Activated CD4-positive, alpha-beta memory T cell treated with anti-CD3 and anti-CD28 coated beads, Interleukin-2, amount 10 ng/mL, durations not matched to agents 7 days and 5 days (primary cell): ENCODE measurements at regions not wholly inside any gene's neighbourhood (a gene's known extent, or its start where the extent isn't known, plus 50 kb on each side); places are given as distances from the start of the nearest gene placed in this dataset.

ENCODE experiments used
- CTCF ChIA-PET: fragments of 350-600 bp; sonication (Branson Sonifier 250); formaldehyde crosslinking; loops from one replicate; lab custom pipeline; 2021; ENCODE audit warnings: antibody characterized with exemption, inconsistent platforms; lab: Charles Lee
- POLR2A ChIA-PET: fragments of 350-600 bp; sonication (Branson Sonifier 250); formaldehyde crosslinking; loops from one replicate; lab custom pipeline; 2021; ENCODE audit warnings: antibody characterized with exemption; lab: Charles Lee
- DNase-seq: peaks from one replicate; pipeline ENCODE4 v3.0.0-alpha.2; 2020
- H3K27ac Mint-ChIP-seq: one replicate; pipeline ENCODE4 v1.8.0; 2021; ENCODE audit warnings: mild to moderate bottlenecking, mixed read lengths
- H3K27me3 Mint-ChIP-seq: one replicate; pipeline ENCODE4 v1.8.0; 2021; ENCODE audit warnings: mixed read lengths
- H3K36me3 Mint-ChIP-seq: one replicate; pipeline ENCODE4 v1.8.0; 2021; ENCODE audit warnings: low read depth, mixed read lengths
- H3K4me1 Mint-ChIP-seq: one replicate; pipeline ENCODE4 v1.8.0; 2021; ENCODE audit warnings: mixed read lengths
- H3K4me3 Mint-ChIP-seq: one replicate; pipeline ENCODE4 v1.8.0; 2021; ENCODE audit warnings: mild to moderate bottlenecking, mixed read lengths
- H3K9me3 Mint-ChIP-seq: one replicate; pipeline ENCODE4 v1.8.0; 2021; ENCODE audit warnings: mixed read lengths

DNA sequence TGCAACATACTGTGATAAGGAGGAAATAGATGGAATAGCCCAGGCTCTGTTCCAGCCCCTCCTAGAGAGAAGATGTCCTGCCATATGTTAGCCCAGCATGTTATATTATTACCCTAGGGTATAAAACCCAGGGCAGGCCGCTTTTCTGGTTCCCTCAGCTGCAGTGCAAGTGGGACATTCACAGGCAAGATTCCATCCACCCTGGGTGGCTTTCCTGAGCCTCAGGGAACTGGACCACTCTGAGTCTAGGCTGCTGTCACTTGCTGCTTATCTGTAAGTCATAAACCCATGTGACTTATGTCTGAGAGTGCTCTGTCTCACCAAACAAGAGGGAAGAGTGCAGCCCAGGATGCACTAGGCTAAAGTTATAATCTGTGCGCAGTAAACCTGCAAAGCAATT lies 413.2 kb downstream of the MZT1 start:
- H3K9me3 Mint-ChIP-seq, result peaks cover 2% of the 10 kb centered on the region
- H3K27me3 Mint-ChIP-seq, result no peaks in the 10 kb centered on the region
- POLR2A ChIA-PET, result no interaction called here
- CTCF ChIA-PET, result no interaction called here
- H3K36me3 Mint-ChIP-seq, result no peaks in the 10 kb centered on the region
- DNase-seq, result no peak
- H3K4me1 Mint-ChIP-seq, result no peaks in the 10 kb centered on the region
- no peak overlapping the region for H3K27ac Mint-ChIP-seq
- H3K4me3 Mint-ChIP-seq, result no peak overlapping the region

DNA sequence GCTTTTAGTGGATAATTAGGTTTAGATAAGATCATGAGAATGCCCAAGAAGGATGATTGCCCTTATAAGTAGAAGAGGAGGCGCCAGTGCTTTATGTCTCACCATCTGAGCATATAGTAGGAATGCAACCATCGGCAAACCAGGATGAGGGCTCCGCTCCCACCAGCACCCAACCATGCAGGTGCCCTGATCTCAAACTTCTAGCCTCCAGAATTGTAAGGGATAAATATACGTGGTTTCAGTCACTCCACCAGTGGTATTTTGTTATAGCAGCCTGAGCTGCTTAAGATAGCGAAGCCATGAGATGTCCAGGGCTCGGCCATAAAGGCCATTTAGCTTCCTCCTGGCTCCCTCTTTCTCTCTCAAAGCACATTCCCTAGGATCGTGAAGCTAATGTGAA lies 413.9 kb downstream of the MZT1 start:
- no peak overlapping the region for H3K27ac Mint-ChIP-seq
- POLR2A ChIA-PET, result no interaction called here

DNA sequence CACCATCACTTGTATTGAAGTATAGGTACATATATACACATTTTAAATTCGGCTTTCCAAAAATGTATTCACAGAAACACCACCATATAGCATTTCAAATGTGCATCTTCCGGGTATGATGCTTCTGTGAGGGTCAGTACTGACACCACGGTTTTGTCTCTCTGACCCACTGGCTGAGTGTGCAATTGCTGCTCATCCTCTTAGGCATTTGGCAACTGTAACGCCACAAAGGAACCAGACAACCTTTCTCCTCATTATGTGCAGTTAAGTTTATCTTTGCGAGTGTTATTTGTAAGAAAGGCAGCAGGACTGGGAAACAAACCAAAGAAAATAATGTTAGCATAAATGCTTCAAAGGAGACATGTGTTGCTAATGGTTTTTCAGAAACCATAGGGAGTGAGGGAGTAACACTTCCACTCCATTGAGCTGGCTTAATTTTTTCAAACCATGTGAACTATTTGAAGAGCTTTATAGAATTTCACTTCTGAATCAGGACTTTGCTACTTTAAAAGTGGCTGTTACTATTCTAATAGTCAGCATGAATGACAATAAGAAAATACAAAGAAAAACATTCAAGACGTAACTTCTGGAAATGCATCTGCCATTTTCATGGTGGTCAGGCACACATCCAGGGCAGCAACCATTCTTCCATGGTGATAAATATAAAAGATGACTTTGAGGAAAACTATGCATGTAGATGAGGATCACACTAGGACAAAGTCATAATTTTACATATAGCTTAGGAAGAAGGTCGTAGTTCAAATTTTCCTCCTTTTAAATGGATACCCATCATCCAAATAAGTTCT lies 423.3 kb downstream of the MZT1 start:
- Mint-ChIP-seq H3K36me3 (no peaks in the 10 kb centered on the region), H3K27ac (no peak overlapping the region), H3K9me3 (no peaks in the 10 kb centered on the region), H3K4me1 (no peaks in the 10 kb centered on the region), H3K4me3 (no peak overlapping the region), H3K27me3 (no peaks in the 10 kb centered on the region)
- ChIA-PET POLR2A (no interaction called here), CTCF (no interaction called here)
- DNase-seq, result no peak

More for the DNA sequence above, 413.9 kb downstream of the MZT1 start:
- Mint-ChIP-seq H3K36me3 (no peaks in the 10 kb centered on the region), H3K4me1 (no peaks in the 10 kb centered on the region), H3K9me3 (peaks cover 2% of the 10 kb centered on the region), H3K4me3 (no peak overlapping the region), H3K27me3 (no peaks in the 10 kb centered on the region)
- DNase-seq, result no peak
- CTCF ChIA-PET, result no interaction called here

DNA sequence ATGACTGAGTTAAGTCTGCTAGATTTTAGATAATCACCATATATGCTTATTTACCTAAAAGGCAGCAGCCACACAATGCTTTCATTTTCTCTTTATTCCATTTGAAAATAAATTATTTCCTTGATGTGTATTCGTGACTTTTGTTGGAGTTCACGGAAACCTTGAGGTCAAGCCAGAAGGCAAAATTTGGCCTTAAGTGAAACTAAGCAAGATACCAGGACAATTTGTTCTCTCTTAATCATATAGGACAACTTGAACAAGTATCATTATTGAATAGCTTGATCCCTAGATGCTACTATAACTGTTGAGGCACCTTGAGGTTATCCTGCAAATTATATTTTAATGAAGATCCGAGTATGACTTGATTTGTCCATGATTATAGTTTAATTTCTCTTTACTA lies 429.2 kb upstream of the DACH1 start:
- Mint-ChIP-seq H3K27me3 (no peaks in the 10 kb centered on the region), H3K27ac (no peak overlapping the region), H3K4me3 (no peak overlapping the region), H3K36me3 (no peaks in the 10 kb centered on the region), H3K4me1 (no peaks in the 10 kb centered on the region), H3K9me3 (peaks cover 7% of the 10 kb centered on the region)
- ChIA-PET CTCF (no interaction called here), POLR2A (no interaction called here)
- DNase-seq, result no peak

DNA sequence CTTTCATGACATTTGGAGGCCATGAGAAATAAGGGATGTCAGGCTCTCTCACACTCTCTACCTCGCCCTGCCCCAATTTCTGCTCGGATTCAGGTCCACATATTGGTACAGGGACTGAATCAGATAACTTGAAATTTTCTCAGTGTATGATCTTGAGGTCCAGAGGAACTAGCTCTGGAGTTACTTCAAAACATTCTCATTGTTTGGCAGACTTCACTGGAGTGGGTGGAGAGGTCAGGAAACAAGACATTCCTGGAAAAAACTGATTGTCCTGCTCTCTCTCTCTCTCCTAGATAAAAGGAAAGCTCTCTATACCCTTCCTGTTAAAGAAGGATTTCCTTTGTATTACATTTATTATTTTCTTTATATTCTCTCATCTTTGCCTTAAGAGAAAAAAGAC lies 428.1 kb upstream of the DACH1 start:
- Mint-ChIP-seq H3K4me1 (no peaks in the 10 kb centered on the region), H3K27ac (no peak overlapping the region), H3K36me3 (no peaks in the 10 kb centered on the region), H3K27me3 (no peaks in the 10 kb centered on the region), H3K9me3 (peaks cover 7% of the 10 kb centered on the region), H3K4me3 (no peak overlapping the region)
- POLR2A ChIA-PET, result no interaction called here
- no peak for DNase-seq
- CTCF ChIA-PET, result no interaction called here

DNA sequence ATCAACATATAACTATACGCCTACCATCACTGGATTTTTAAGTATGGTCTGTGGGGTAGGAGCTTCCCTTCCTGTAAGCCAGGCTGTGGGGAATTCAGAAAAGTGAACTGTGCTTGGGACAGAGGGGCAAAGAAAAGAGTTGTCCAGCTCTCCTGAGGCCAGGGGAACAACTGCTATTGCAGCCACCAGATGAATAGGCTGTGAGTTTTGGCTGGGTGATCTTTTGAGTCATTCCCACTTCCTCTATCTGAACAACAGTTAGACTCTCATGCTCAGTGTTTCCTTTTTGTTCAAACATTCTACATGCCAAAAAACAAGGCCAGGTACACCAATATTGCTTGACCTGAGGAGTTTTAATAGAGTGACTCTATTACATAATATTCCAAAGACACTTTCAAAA lies 426.2 kb upstream of the DACH1 start:
- no peaks in the 10 kb centered on the region for H3K36me3 Mint-ChIP-seq
- H3K27me3 Mint-ChIP-seq, result no peaks in the 10 kb centered on the region
- no peaks in the 10 kb centered on the region for H3K4me1 Mint-ChIP-seq
- peaks cover 7% of the 10 kb centered on the region for H3K9me3 Mint-ChIP-seq
- no peak for DNase-seq
- POLR2A ChIA-PET, result no interaction called here
- H3K27ac Mint-ChIP-seq, result no peak overlapping the region
- no peak overlapping the region for H3K4me3 Mint-ChIP-seq
- CTCF ChIA-PET, result no interaction called here

DNA sequence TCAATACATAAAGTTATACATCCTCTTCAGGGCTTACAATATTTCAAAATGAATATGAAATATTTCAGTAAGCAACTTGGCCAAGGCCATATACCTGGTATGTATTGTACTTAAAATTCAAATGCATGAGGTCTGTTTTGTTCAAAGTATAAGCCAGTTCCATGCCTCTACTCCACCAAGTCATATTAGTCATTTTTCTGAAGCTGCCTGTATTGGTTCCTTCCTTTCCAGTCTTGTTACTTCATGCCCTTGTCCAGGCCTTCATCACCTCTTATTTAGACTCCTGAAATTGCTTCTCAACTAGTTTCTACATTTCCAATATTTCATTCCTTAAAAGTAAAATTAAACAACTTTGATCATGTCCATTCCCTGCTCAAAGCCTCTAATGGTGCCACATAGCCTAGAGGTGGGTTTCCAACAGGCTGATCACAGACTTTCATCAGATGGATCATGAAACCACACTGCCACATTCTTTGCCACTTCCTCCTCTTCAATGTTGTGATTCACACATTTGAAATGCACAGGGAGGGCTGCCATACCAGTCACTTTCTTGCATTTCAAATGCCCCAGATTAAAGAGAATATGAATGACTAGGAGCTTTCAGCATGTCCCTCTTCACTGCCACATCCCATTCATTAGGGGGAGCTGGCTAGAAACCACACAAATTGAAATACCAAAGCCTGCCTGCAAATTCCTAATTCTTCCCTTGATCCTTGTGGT lies 424.1 kb upstream of the DACH1 start:
- Mint-ChIP-seq H3K9me3 (peaks cover 7% of the 10 kb centered on the region), H3K27me3 (no peaks in the 10 kb centered on the region), H3K27ac (no peak overlapping the region)

DNA sequence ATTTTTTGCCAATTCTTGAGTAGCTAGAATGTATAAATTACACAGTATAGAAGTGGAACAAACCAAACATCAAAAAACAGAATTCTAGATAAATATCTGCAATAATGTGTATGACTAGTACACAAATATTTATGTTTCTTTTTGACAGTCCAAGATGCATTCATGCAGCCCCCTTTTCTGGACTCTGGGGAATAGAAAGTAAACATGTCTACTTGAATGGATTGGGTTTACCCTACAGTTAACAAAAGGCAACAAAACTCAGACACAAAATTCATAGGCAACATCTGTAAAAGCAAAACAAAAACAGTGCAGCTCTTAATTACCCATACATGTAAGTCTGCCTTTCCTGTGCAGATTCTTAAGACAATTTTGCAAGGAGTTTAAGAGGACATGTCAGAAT lies 419.4 kb upstream of the DACH1 start:
- CTCF ChIA-PET, result no interaction called here
- POLR2A ChIA-PET, result no interaction called here
- DNase-seq, result no peak
- H3K27ac Mint-ChIP-seq, result no peak overlapping the region
- H3K36me3 Mint-ChIP-seq, result no peaks in the 10 kb centered on the region
- H3K4me3 Mint-ChIP-seq, result no peak overlapping the region
- H3K4me1 Mint-ChIP-seq, result no peaks in the 10 kb centered on the region
- H3K27me3 Mint-ChIP-seq, result no peaks in the 10 kb centered on the region
- no peaks in the 10 kb centered on the region for H3K9me3 Mint-ChIP-seq

More for the DNA sequence above, 424.1 kb upstream of the DACH1 start:
- Mint-ChIP-seq H3K36me3 (no peaks in the 10 kb centered on the region), H3K4me3 (no peak overlapping the region), H3K4me1 (no peaks in the 10 kb centered on the region)
- no peak for DNase-seq
- CTCF ChIA-PET, result no interaction called here
- POLR2A ChIA-PET, result no interaction called here

DNA sequence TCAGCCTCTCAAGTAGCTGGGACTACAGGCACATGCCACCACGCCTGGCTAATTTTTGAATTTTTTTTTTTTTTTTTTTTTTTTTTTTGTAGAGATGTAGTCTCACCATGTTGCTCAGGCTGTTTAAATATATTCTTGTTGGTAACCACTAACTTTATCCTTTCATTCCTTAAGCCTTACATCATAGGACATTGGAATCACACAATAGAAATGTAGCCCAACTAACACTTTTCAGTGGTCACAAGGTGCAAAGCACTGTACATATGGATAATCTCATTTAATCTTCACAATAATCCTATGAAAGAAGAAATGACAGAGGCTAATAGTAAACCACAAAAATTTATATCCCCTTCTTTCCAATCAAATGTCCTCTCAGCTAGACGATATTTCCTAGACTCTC lies 417.8 kb upstream of the DACH1 start:
- Mint-ChIP-seq H3K36me3 (no peaks in the 10 kb centered on the region), H3K4me1 (no peaks in the 10 kb centered on the region), H3K27me3 (no peaks in the 10 kb centered on the region), H3K9me3 (no peaks in the 10 kb centered on the region), H3K4me3 (no peak overlapping the region), H3K27ac (no peak overlapping the region)
- POLR2A ChIA-PET, result no interaction called here
- no peak for DNase-seq
- CTCF ChIA-PET, result no interaction called here

DNA sequence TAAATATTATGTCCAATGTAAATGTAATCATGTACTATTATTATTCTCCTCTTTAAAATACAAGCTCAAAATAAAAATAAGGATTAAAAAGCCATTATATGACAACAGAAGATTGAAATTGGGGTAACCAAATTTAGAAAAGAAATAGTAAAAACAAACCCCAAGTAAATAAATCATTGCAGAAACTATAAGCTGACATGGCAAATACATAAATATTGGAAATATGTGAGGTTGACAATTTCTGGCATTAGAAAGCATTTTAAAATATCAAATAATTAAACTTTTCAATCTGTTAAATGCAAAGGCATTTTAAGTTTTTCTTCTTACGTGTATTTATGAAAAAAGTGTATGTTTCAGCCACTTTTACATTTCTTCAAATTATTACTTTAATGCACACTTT lies 394.7 kb upstream of the DACH1 start:
- ChIA-PET CTCF (no interaction called here), POLR2A (no interaction called here)
- H3K9me3 Mint-ChIP-seq, result peaks cover 8% of the 10 kb centered on the region
- H3K4me1 Mint-ChIP-seq, result no peaks in the 10 kb centered on the region
- no peaks in the 10 kb centered on the region for H3K36me3 Mint-ChIP-seq
- no peak overlapping the region for H3K4me3 Mint-ChIP-seq
- no peak overlapping the region for H3K27ac Mint-ChIP-seq
- DNase-seq, result no peak
- H3K27me3 Mint-ChIP-seq, result no peaks in the 10 kb centered on the region

DNA sequence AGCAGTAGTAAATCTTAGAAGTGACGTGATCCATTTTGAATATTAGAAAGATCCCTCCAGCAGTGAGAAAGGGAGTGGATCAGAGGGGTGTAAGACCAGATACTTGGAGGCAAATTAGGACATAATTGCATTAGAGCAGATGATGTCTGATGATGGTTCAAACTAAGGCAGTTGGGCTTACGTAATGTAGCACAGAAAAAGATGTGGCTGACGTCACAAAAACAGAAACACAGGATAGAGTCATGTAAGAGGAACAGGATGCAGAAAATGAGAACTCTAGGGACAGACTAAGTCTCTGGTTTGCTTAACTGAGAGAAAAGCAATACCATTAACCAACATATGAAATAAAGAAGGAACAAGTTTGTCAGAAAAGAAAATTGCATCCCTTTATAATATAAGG lies 392.5 kb upstream of the DACH1 start:
- no peak overlapping the region for H3K4me3 Mint-ChIP-seq
- ChIA-PET CTCF (no interaction called here), POLR2A (no interaction called here)
- no peaks in the 10 kb centered on the region for H3K36me3 Mint-ChIP-seq
- no peak for DNase-seq
- no peaks in the 10 kb centered on the region for H3K4me1 Mint-ChIP-seq
- H3K9me3 Mint-ChIP-seq, result peaks cover 6% of the 10 kb centered on the region
- H3K27me3 Mint-ChIP-seq, result no peaks in the 10 kb centered on the region
- no peak overlapping the region for H3K27ac Mint-ChIP-seq

DNA sequence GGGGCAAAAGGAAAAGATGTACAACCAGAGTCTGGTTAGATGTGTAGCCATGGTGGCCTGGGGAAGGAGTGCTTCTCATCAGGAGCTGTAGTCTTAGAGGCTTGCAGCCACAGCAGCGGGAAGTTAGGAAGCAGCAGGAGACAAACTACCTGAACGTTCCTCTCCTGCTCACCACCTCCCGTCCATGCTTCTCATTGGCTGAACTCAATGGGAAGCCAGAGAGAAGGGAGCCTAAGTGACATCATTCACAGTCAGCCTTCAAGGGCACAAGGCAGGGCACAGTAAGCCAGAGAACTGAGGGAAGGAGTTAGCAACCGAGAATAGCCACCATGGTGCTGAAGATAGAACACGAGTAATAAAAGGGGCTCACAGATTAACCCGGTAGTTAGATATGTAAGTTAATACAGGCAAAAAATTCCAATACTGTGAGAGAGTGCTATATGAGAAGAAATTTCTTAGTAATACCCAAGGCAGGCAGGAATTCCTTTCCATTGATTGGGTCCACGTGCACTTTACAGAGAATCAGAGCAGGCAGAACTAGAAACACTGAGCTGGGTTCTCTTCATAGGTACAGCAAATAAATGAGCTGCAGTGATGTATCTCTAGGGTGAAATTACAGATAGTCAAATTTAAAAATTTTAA lies 391.5 kb upstream of the DACH1 start:
- H3K4me1 Mint-ChIP-seq, result no peaks in the 10 kb centered on the region
- H3K4me3 Mint-ChIP-seq, result no peak overlapping the region
- H3K36me3 Mint-ChIP-seq, result no peaks in the 10 kb centered on the region
- no peak for DNase-seq
- H3K9me3 Mint-ChIP-seq, result peaks cover 2% of the 10 kb centered on the region
- no peaks in the 10 kb centered on the region for H3K27me3 Mint-ChIP-seq
- ChIA-PET CTCF (no interaction called here), POLR2A (no interaction called here)
- H3K27ac Mint-ChIP-seq, result no peak overlapping the region

DNA sequence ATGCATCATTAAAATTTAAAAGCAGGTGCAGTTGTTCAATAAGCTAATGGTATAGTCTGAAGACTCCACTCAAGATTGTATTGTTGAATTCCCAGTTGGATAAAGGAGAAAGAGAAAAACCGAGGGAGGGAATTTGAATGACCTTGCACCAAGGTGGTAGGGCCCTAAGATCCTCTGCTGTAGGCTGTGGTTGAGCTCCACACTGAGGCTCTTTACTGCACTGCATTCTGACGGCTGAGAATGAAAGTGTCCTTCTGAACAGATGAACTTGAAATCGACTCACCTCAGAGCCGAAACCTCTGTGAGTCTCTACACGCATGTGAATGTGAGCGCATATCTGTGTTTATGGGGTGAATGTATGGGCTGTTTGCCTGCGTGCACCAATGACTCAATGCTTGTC lies 388.9 kb upstream of the DACH1 start:
- H3K27me3 Mint-ChIP-seq, result no peaks in the 10 kb centered on the region
- no peak for DNase-seq
- ChIA-PET POLR2A (no interaction called here), CTCF (no interaction called here)
- no peaks in the 10 kb centered on the region for H3K4me1 Mint-ChIP-seq
- H3K4me3 Mint-ChIP-seq, result no peak overlapping the region
- no peaks in the 10 kb centered on the region for H3K36me3 Mint-ChIP-seq
- H3K9me3 Mint-ChIP-seq, result peaks cover 2% of the 10 kb centered on the region
- H3K27ac Mint-ChIP-seq, result no peak overlapping the region
